HG03064 (cell line): ENCODE measurements at regions not wholly inside any gene's neighbourhood (a gene's known extent, or its start where the extent isn't known, plus 50 kb on each side); places are given as distances from the start of the nearest gene placed in this dataset.
"Not testable (repeated sequence)": the region's sequence is repeated elsewhere in the genome, so short reads cannot be mapped to it uniquely, and the experiment has no call there.

ENCODE experiments used
- ATAC-seq: cut with Tn5 transposase; IDR thresholded peaks from one replicate; pipeline ENCODE4 v1.9.1; 2021; ENCODE audit warnings: low read depth; ENCODE audit not compliant: unreplicated experiment

DNA sequence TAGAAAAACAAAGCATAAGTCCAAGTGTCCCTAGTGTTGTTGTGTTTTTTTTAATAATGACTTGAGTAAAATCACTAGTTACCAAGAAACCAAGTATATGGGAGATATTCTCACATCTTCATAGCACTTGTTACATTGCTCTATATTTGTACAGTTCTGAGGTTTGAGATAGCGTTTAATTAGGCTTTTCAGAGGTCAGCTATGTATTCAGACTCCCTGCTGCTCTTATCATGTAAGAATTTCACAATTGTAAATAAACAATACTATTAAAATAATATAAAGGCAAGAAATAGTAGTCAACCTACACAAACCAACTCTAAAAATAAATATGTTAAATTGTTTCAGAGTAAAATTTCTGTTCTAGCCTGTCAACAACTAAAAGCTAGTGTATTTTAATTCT is 761.9 kb upstream of the FAM174A start:
- ATAC-seq = no peak

DNA sequence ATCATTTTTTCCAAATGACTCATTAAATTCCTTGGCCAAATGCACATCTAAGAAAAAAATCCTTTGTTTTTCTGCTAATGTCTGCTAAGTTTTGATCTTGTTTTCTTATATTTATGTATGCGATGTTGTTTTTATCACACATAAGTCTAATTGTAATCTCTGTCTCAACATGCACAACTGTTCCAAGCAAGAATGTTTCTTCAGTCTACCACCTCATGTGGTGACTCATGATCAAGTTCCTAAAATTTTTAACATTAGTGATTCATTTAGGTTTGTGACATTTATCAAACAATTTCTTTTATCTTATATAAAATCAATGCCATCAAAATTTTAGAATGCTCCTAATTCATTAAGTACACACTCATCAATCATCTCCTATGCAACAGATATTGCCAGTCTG is 763.9 kb upstream of the FAM174A start:
- no peak for ATAC-seq

DNA sequence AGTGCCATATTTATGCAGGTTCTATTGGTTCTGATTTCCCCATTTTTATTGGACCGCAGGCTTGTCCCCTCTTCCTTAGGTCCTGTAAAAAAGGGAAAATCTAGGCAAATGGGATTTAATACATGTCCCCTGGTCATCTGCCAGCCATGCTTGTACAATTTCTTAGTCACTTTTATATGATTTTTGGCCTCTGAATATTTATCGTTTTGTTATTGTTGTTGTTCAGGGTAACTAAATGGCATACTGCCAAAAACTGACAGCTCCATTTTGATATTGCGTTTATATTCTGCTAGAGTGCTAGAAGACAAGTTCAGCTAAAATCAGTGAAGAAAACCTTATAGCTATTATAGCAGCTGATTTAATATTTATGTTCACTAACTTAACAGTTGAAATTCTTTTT is 770.2 kb upstream of the FAM174A start:
- no peak for ATAC-seq

DNA sequence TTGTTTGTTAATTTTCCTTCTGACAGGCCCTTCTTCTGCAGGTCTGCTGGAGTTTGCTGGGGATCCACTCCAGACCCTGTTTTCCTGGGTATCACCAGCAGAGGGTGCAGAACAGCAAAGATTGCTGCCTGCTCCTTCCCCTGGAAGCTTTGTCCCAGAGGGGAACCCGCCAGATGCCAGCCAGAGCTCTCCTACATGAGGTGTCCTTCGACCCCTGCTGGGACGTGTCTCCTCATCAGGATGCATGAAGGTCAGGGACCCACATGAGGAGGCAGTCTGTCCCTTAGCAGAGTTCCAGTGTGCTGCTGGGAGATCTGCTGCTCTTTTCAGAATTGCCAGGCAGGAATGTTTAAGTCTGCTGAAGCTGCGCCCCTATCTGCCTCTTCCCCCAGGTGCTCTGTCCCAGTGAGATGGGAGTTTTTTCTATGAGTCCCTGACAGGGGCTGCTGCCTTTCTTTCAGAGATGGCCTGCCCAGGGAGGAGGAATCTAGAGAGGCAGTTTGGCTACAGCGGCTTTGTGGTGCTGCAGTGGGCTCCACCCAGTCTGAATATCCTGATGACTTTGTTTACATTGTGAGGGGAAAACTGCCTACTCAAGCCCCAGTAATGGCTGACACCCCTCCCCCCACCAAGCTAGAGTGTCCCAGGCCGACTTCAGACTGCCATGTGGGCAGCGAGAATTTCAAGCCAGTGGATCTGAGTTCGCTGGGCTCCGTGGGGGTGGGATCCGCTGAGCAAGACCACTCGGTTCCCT is 772.0 kb upstream of the FAM174A start:
- ATAC-seq = no peak

DNA sequence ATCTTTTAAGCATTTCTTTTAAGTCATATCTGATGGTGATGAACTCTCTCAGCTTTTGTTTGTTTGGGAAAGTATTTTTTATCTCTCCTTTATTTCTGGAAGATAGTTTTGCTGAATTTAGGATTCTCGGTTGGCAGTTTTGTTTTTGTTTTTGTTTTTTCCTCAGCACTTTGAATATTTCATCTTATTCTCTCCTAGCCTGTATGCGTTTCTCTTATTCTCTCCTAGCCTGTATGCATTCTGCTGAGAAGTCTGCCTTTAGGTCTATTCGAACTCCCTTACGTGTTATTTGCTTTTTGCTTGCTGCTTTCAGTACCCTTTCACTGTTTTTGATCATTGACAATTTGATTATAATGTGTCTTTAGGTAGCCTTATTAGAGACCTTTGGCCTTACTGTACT is 787.8 kb upstream of the FAM174A start:
- no peak for ATAC-seq

DNA sequence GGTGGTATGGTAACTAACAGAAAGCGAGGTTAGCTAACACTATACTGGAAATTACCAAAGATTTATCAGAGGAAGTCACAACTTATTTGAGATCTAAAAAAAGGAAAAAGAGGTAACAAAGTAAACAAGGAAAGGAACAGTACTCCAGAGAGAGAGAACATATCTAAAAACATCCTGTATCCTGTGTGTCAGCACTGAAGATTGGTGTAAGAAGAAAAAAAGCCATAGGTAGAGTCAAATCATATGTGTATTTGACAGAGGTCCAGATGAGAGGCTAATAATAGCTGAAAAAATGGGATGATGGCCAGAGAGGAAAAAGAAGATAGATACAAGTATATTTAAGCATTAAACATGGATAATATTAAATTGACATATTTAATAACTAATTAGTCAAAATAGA is 802.0 kb upstream of the FAM174A start:
- ATAC-seq = not testable (repeated sequence)

DNA sequence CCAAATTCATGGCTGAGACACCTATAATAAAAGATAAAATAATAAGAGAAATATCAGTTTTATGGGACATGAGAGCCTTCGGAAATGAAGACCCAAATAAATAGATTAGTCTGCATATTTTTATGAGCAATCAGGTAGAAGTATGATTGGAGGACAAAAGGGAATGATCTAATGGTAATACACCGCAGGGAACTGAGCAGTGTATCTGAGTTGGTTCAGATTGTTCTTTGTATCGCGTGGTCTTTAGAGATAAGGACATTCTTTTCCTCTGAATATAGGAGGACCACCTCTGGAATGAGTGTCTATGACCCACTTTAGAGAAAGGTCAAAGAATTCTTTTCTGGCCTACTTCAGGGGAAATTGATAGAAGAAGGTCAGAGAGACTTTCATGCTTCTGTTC is 801.8 kb upstream of the CHD1 start:
- not testable (repeated sequence) for ATAC-seq

DNA sequence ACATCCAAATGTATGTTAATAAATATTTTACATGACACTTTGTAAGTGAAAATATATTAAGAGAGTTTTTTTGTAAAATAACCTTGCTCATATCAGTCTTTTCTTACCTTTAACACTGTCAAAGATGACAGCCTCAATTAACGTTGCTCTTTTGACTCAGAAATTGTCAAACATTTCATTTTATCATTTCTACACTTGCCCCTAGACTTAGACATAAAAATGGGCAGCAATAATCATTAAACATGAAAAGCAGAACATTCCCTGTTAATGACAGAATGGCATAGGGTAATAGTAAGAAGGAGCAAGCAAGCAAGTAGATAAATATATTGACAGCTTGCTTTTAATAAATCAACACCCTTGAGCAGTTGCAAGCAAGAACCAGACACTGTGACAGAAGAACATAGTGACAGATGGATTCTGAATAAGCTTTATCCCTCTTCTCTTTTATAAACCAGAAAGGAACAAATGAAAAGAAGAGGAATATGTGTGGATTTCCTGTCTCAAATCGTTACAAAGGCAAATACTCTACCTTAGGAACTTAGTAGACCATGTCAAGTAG is 796.0 kb upstream of the CHD1 start:
- no peak for ATAC-seq

DNA sequence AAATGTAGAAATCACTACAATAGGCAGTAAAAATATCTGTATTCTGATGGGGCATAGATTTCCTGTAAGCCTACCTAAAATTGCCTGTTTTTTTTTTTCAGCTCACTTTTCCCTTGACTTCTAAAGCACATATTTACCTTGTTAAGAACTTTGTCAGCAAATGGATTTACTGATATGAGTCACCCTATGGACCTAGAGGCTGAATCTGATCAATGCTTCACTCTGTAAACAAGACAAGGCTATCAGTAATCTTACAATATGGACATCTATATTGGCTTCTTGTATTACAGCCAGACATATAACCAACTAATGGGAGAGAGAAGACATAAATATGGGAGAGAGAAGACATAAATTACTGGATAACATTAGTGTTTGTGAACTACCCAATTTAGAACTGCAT is 792.7 kb upstream of the CHD1 start:
- no peak for ATAC-seq

DNA sequence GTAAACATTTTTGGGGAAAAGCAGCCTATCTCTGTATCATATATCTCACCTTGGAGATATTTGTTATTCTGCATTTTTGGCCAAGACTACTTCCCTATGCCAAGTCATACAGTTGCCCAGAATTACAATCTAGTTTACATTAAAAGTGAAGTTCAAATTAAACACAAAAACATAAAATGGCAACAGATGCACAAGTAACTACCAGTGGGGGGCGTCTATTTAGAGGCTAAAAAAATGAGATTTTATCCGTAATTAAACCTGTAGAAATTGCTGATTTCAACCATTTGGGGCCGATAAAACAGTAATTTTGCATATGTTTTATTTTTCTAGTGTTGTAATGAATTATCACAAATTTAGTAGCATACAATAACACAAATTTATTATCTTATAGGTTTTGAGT is 787.1 kb upstream of the CHD1 start:
- ATAC-seq = no peak

DNA sequence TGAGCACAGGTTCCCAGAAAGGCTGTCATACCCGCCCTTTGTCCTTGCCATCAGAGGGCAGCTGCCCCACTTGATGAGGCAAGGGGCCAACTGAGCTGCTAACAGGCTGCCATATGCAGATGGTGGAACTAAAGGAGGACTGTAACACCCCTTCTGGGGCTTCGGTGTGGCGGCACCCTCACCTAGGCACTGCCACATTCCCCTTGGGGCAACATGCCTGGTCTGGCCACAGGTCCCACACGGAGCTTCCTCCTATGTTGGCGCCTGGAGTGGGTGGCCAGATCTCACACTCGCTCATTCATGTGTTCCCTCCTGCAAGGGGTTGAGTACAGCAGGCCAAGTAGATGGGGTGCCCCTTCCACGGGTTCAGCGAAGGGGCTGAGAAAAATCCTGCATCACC is 777.4 kb upstream of the CHD1 start:
- no peak for ATAC-seq

DNA sequence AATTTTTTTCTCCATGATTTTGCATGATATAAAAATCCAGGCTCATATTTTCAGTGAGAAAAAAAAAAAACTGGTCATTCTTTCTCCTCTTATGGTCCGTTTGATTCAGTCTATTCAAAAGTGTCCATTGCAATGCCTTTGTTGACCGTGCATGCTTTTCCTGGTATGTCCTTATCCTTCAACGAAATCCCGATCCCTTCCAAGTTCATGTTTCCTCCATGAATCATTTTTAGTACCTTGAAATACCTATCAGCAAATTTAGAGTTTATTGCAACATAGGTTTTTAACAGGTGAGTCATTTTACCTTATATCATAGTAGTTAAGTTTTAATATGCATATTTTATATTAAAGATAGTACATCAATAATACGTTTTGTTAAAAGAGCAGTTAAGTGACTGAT is 773.8 kb upstream of the CHD1 start:
- ATAC-seq = no peak

DNA sequence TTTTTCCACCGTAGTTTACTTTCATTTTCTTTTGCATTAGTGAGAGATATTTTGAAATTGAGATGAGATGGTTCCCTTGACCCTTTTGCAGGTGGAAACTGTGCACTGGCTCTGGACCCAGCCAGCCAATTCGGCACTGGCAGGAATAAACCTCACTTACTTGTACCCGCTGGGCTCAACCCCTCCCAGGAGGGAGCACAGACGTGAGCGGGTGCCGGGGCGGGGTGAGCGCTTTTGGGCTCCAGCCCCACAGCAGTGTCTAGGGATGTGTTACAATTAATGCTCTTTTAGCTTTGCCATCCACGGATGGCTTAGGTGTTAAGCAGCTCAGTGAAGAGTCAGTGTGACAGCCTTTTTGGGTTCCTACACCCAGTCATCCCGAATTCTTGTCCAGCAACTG is 766.1 kb upstream of the CHD1 start:
- no peak for ATAC-seq

DNA sequence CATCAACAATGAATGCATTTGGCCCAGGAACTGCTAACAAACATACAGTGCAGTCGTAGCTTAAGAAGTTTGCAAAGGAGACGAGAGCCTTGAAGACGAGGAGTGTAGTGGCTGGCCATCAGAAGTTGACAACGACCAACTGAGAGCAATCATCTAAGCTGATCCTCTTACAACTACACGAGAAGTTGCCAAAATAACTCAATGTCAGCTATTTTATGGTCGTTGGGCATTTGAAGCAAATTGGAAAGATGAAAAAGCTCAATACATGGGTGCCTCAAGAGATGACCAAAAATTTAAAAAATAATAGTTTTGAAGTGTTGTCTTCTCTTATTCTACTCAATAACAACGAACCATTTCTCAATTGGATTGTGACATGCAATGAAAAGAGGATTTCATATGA is 757.7 kb upstream of the CHD1 start:
- ATAC-seq = no peak

DNA sequence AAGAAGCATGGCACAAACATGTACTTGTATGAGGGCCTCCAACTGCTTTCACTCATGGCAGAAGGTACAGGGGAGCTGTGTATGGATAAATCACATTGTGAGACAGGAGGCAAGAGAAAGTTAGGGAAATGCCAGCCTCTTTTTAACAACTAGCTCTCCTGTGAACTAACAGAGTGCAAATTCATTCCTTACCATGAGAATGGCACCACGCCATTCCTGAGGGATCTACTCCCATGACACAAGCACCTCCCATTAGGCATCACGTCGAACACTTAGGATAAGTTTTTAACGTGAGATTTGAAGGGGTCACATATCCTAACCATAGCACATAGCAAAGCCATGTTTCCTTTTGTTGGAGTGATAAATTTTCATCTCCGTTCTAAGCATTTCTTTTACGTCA is 747.2 kb upstream of the CHD1 start:
- no peak for ATAC-seq

DNA sequence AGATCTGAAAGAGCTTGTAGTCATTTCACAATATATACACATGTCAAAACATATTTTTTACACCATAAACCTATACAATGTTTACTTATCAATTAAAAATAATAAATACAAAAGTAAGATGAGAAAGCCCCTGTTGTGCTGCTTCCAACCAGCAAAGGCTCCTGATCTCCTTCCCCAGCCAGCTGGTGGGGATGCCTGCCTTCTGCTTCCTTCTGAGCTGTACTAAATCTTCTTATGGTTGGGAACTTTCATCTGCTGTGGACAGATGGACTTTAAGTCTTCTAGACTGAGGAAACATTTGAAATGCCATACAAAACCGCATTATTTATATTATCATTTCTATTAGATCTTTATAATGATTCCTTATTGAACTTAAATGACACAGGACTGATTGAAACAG is 745.3 kb upstream of the CHD1 start:
- ATAC-seq = no peak

DNA sequence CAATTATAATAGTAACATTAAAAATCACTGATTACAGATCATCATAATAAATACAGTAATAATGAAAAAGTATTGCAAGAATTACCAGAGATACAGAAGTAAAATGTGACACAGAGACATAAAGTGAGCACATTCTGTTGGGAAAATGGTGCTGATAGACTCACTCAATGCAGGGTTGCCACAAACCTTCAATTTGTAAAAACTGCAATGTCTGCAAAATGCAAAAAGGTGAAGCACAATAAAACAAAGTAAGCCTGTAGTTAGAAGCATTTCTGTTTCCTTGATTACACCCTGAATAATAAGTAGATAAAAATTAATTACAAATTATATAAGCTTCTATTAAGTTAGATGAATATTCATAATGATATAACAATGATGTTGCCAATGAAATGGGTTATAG is 736.2 kb upstream of the CHD1 start:
- ATAC-seq = no peak

DNA sequence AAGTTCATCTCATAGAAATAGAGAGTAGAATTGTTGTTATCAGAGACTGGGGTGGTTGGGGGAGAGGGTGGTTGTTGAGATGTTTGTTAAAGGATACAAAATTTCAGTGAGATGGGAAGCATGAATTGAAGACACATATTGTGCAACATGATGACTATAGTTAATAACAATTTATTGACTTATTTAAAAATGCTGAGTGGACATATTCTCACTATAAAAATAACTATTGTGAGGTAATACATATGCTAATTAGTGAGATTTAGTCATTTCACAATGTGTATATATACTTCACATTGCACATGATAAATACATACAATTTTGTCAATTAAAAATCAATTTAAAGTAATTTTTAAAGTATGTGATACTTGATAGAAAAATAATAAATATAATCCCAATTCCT is 722.5 kb upstream of the CHD1 start:
- ATAC-seq = no peak

DNA sequence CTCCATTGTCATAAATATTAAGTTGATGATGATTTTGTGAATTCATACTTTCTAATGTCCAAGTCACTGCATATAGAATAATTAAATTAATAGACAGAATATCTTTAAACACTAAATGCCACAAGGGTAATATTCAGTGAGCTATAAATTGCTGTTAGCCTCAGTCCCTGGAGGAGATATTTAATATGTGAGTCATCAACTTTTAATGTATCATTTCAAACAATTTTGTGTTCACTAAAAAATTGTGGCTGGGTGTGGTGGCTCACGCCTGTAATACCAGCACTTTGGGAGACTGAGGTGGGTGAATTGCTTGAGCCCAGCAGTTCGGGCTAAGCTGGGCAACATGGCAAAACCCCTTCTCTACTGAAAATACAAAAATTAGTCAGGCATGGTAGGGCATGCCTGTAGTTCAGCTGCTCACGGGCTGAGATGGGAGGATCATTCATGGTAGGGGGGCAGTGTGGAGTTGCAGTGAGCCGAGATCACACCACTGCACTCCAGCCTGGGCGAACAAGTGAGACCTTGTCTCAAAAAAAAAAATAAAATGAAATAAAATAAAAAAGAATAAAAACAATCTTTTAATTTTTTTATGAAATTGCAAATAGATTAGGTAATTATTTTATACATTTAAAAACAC is 717.3 kb upstream of the CHD1 start:
- ATAC-seq = no peak

DNA sequence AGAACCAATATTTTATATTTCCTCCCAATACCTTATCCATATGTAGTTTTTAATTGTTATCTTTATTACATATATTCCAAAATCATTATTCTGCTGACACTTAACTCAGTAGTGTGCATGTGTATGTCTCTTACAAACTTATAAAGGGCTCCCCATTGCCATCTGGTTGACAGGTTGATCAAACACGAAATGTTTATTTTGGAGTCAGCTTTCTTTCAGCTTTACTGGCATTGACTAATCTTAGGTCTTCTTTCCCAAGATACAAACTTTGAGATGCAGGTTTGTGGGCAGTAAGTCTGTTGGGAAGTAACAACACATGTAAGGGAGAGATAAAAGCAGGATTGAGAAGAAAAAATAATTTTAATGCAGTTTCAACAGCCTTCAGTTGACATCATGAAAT is 716.0 kb upstream of the CHD1 start:
- ATAC-seq = no peak

DNA sequence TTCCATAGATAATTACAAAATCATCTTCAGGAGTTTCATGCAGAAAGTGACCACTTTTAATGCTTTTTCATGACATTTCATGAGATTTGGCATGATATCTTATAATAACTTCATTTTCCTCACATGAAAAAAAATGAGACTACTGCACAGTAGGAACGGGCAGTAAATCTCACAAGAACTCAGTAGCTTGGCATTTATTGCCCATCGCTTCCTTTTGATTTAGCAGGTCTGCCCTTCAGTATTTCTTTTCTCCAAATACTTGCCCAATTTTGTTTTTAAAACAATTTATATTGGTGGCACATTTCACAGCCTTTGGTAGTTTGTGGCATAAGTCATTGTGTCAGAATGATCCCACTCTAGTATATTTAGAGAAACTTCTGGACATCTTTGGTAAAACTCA is 711.8 kb upstream of the CHD1 start:
- no peak for ATAC-seq

DNA sequence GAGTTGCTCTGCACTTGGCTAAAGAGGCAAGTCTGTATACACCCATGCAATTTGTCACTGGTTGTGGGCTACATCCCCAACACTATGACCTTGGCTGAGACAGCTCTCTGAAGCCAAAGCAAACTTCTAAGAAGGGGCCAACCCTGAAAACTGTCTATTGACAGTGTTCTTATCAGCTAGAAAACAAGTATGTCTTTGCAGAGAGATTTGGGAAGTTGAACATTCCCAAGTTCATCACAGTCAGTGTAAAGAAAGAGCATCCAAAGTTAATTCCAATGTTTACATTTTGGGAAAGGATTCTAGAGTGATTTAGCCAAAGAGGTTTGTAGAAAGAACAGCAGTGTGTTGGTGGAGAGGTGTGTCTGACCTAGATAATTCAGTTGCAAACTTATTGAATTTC is 711.1 kb upstream of the CHD1 start:
- no peak for ATAC-seq
